ENCODE measurements at regions not wholly inside any gene's neighbourhood (a gene's known extent, or its start where the extent isn't known, plus 50 kb on each side); places are given as distances from the start of the nearest gene placed in this dataset.

GRCh38 chr4:30117433-30117832 lies 602.7 kb upstream of the PCDH7 start:
- TF ChIP-seq TEAD4 (IDR thresholded peaks at IDR 0.05) (no peak), ZBTB7A (IDR thresholded peaks at IDR 0.05; ENCODE audit: low read depth) (no peak), TAF1 (IDR thresholded peaks at IDR 0.05; ENCODE audit: low read depth) (no peak), RAD21 (IDR thresholded peaks at IDR 0.05; ENCODE audit: low read depth) (no peak)

GRCh38 chr4:30122711-30123110 lies 597.5 kb upstream of the PCDH7 start:
- TF ChIP-seq EGR1 (IDR thresholded peaks at IDR 0.05) = no peak
- TF ChIP-seq EP300 (IDR thresholded peaks at IDR 0.05; ENCODE audit: borderline replicate concordance) = no peak
- no peak for TF ChIP-seq FOXM1 (IDR thresholded peaks at IDR 0.05; ENCODE audit: borderline replicate concordance, low read depth)
- TF ChIP-seq CREB1 (IDR thresholded peaks at IDR 0.05; ENCODE audit: low read depth) = no peak
- TF ChIP-seq YY1 (IDR thresholded peaks at IDR 0.05; ENCODE audit: low read depth) = no peak
- no peak for TF ChIP-seq RAD21 (IDR thresholded peaks at IDR 0.05; ENCODE audit: low read depth)
- no peak for TF ChIP-seq TCF12 (IDR thresholded peaks at IDR 0.05; ENCODE audit: low read depth)
- TF ChIP-seq TAF1 (IDR thresholded peaks at IDR 0.05; ENCODE audit: low read depth) = no peak
- TF ChIP-seq NFIC (IDR thresholded peaks at IDR 0.05) = no peak
- TF ChIP-seq TEAD4 (IDR thresholded peaks at IDR 0.05) = no peak
- TF ChIP-seq CEBPB (IDR thresholded peaks at IDR 0.05) = no peak
- no peak for TF ChIP-seq ZBTB7A (IDR thresholded peaks at IDR 0.05; ENCODE audit: low read depth)
- TF ChIP-seq MAX (IDR thresholded peaks at IDR 0.05) = no peak
- TF ChIP-seq USF1 (IDR thresholded peaks at IDR 0.05) = no peak
- TF ChIP-seq REST (IDR thresholded peaks at IDR 0.05; ENCODE audit: low read depth) = no peak

- TF ChIP-seq EGR1 (IDR thresholded peaks at IDR 0.05) = no peak
- no peak for TF ChIP-seq TCF12 (IDR thresholded peaks at IDR 0.05; ENCODE audit: low read depth)
- no peak for TF ChIP-seq MAX (IDR thresholded peaks at IDR 0.05)
- TF ChIP-seq YY1 (IDR thresholded peaks at IDR 0.05; ENCODE audit: low read depth) = no peak
These were observed 594.3 kb upstream of the PCDH7 start for GRCh38 chr4:30125868-30126267.

- TF ChIP-seq EGR1 (IDR thresholded peaks at IDR 0.05) (no peak), EP300 (IDR thresholded peaks at IDR 0.05; ENCODE audit: borderline replicate concordance) (no peak), CREB1 (IDR thresholded peaks at IDR 0.05; ENCODE audit: low read depth) (no peak), MAX (IDR thresholded peaks at IDR 0.05) (no peak), ZBTB7A (IDR thresholded peaks at IDR 0.05; ENCODE audit: low read depth) (no peak), TAF1 (IDR thresholded peaks at IDR 0.05; ENCODE audit: low read depth) (no peak), FOXM1 (IDR thresholded peaks at IDR 0.05; ENCODE audit: borderline replicate concordance, low read depth) (no peak), RAD21 (IDR thresholded peaks at IDR 0.05; ENCODE audit: low read depth) (no peak), YY1 (IDR thresholded peaks at IDR 0.05; ENCODE audit: low read depth) (no peak), TCF12 (IDR thresholded peaks at IDR 0.05; ENCODE audit: low read depth) (no peak)
These were observed 593.8 kb upstream of the PCDH7 start for GRCh38 chr4:30126351-30126750.

GRCh38 chr4:30153427-30153826 lies 566.7 kb upstream of the PCDH7 start:
- TF ChIP-seq MAX (IDR thresholded peaks at IDR 0.05) (no peak), EP300 (IDR thresholded peaks at IDR 0.05; ENCODE audit: borderline replicate concordance) (no peak), CEBPB (IDR thresholded peaks at IDR 0.05) (no peak), TEAD4 (IDR thresholded peaks at IDR 0.05) (no peak), RAD21 (IDR thresholded peaks at IDR 0.05; ENCODE audit: low read depth) (no peak), YY1 (IDR thresholded peaks at IDR 0.05; ENCODE audit: low read depth) (no peak), CREB1 (IDR thresholded peaks at IDR 0.05; ENCODE audit: low read depth) (no peak), EGR1 (IDR thresholded peaks at IDR 0.05) (no peak), ZBTB7A (IDR thresholded peaks at IDR 0.05; ENCODE audit: low read depth) (no peak), TAF1 (IDR thresholded peaks at IDR 0.05; ENCODE audit: low read depth) (no peak), FOXM1 (IDR thresholded peaks at IDR 0.05; ENCODE audit: borderline replicate concordance, low read depth) (no peak), USF1 (IDR thresholded peaks at IDR 0.05) (no peak), REST (IDR thresholded peaks at IDR 0.05; ENCODE audit: low read depth) (no peak), TCF12 (IDR thresholded peaks at IDR 0.05; ENCODE audit: low read depth) (no peak), NFIC (IDR thresholded peaks at IDR 0.05) (no peak)

- TF ChIP-seq YY1 (IDR thresholded peaks at IDR 0.05; ENCODE audit: low read depth) = no peak
These were observed 560.0 kb upstream of the PCDH7 start for GRCh38 chr4:30160140-30160539.

Measured in Ishikawa (cell line).